ENCODE measurements at regions not wholly inside any gene's neighbourhood (a gene's known extent, or its start where the extent isn't known, plus 50 kb on each side); places are given as distances from the start of the nearest gene placed in this dataset.
"Not testable (repeated sequence)": the region's sequence is repeated elsewhere in the genome, so short reads cannot be mapped to it uniquely, and the experiment has no call there.

DNA sequence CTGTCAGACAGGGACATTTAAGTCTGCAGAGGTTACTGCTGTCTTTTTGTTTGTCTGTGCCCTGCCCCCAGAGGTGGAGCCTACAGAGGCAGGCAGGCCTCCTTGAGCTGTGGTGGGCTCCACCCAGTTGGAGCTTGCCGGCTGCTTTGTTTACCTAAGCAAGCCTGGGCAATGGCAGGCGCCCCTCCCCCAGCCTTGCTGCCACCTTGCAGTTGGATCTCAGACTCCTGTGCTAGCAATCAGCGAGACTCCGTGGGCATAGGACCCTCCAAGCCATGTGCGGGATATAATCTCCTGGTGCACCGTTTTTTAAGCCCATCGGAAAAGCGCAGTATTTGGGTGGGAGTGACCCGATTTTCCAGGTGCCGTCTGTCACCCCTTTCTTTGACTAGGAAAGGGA is 147.0 kb upstream of the ELL2 start:
- TF ChIP-seq CTCF, POLR2A (IDR thresholded peaks at IDR 0.05): not testable (repeated sequence)

All from sigmoid colon (tissue), 3 donors.